H9 (cell line): ENCODE measurements at regions not wholly inside any gene's neighbourhood (a gene's known extent, or its start where the extent isn't known, plus 50 kb on each side); places are given as distances from the start of the nearest gene placed in this dataset.
"Not testable (repeated sequence)": the region's sequence is repeated elsewhere in the genome, so short reads cannot be mapped to it uniquely, and the experiment has no call there.

Experiments used
- DNase-seq: peaks from one replicate; pipeline ENCODE4 v3.0.0-alpha.2; 2017
- H2AFZ ChIP-seq: one replicate; pipeline ENCODE4 v1.6.1; 2013; ENCODE audit warnings: mild to moderate bottlenecking, low read length, control low read depth, moderate library complexity
- H2AK5ac ChIP-seq: 2 replicates; pipeline ENCODE4 v1.6.1; 2013; ENCODE audit warnings: low read length, control low read depth, mixed read lengths; ENCODE audit not compliant: insufficient read length
- H2BK120ac ChIP-seq: one replicate; pipeline ENCODE4 v1.6.1; 2013; ENCODE audit warnings: low read depth, mild to moderate bottlenecking, low read length, control low read depth, inconsistent platforms; ENCODE audit not compliant: poor library complexity, severe bottlenecking
- H2BK12ac ChIP-seq: 2 replicates; pipeline ENCODE4 v1.6.1; 2013; ENCODE audit warnings: low read length, control low read depth, mixed read lengths, low read depth; ENCODE audit not compliant: insufficient read length
- H2BK15ac ChIP-seq: 2 replicates; pipeline ENCODE4 v1.6.1; 2013; ENCODE audit warnings: low read depth, low read length, control low read depth
- H2BK20ac ChIP-seq: one replicate; pipeline ENCODE4 v1.6.1; 2013; ENCODE audit warnings: low read depth, mild to moderate bottlenecking, low read length, control low read depth, inconsistent platforms; ENCODE audit not compliant: poor library complexity, severe bottlenecking
- H2BK5ac ChIP-seq: 2 replicates; pipeline ENCODE4 v1.6.1; 2013; ENCODE audit warnings: low read length, control low read depth, mixed read lengths; ENCODE audit not compliant: insufficient read length
- H3K14ac ChIP-seq: 2 replicates; pipeline ENCODE4 v1.6.1; 2013; ENCODE audit warnings: low read length, control low read depth; ENCODE audit not compliant: insufficient read depth
- H3K18ac ChIP-seq: 2 replicates; pipeline ENCODE4 v1.6.1; 2013; ENCODE audit warnings: low read depth, mild to moderate bottlenecking, mixed read lengths, low read length, control low read depth; ENCODE audit not compliant: insufficient read length
- H3K23ac ChIP-seq: 2 replicates; pipeline ENCODE4 v1.6.1; 2013; ENCODE audit warnings: low read length, control low read depth, mixed read lengths, low read depth; ENCODE audit not compliant: insufficient read length
- H3K23me2 ChIP-seq: 2 replicates; pipeline ENCODE4 v1.6.1; 2013; ENCODE audit warnings: low read depth, mild to moderate bottlenecking, mixed read lengths, low read length, control low read depth; ENCODE audit not compliant: insufficient read length, poor library complexity, severe bottlenecking
- H3K27ac ChIP-seq: 2 replicates; pipeline ENCODE4 v1.5.1; 2013; ENCODE audit warnings: low read length, control low read depth, mixed read lengths, low read depth; ENCODE audit not compliant: insufficient read length
- H3K27me3 ChIP-seq: 2 replicates; pipeline ENCODE4 v1.6.1; 2013; ENCODE audit warnings: low read length, control low read depth, inconsistent platforms; ENCODE audit not compliant: insufficient read depth
- H3K4ac ChIP-seq: 2 replicates; pipeline ENCODE4 v1.6.1; 2013; ENCODE audit warnings: low read depth, mild to moderate bottlenecking, control low read depth, inconsistent platforms, low read length, moderate library complexity
- H3K4me1 ChIP-seq: 2 replicates; pipeline ENCODE4 v1.6.1; 2013; ENCODE audit warnings: low read length, control low read depth, inconsistent platforms; ENCODE audit not compliant: insufficient read depth
- H3K4me2 ChIP-seq: 2 replicates; pipeline ENCODE4 v1.6.1; 2013; ENCODE audit warnings: low read length, control low read depth, mixed read lengths; ENCODE audit not compliant: insufficient read length, insufficient read depth
- H3K56ac ChIP-seq: 2 replicates; pipeline ENCODE4 v1.6.1; 2013; ENCODE audit warnings: low read depth, mild to moderate bottlenecking, mixed read lengths, low read length, control low read depth; ENCODE audit not compliant: insufficient read length
- H3K79me1 ChIP-seq: 2 replicates; pipeline ENCODE4 v1.6.1; 2013; ENCODE audit warnings: low read depth, mild to moderate bottlenecking, moderate library complexity, low read length, control low read depth, inconsistent platforms; ENCODE audit not compliant: insufficient read depth, poor library complexity, severe bottlenecking
- H3K79me2 ChIP-seq: 2 replicates; pipeline ENCODE4 v1.6.1; 2013; ENCODE audit warnings: low read length, control low read depth, inconsistent platforms; ENCODE audit not compliant: insufficient read depth
- H3K9ac ChIP-seq: 2 replicates; pipeline ENCODE4 v1.6.1; 2013; ENCODE audit warnings: low read length, control low read depth, mixed read lengths; ENCODE audit not compliant: insufficient read length; ENCODE audit errors: extremely low read depth
- H3K9me3 ChIP-seq: one replicate; pipeline ENCODE4 v1.6.1; 2013; ENCODE audit warnings: low read depth, low read length, inconsistent platforms; ENCODE audit not compliant: control insufficient read depth
- H3T11ph ChIP-seq: one replicate; pipeline ENCODE4 v1.6.1; 2013; ENCODE audit warnings: mild to moderate bottlenecking, low read length, control low read depth, inconsistent platforms
- H4K20me1 ChIP-seq: one replicate; pipeline ENCODE4 v1.6.1; 2013; ENCODE audit not compliant: control insufficient read depth, insufficient read length, insufficient read depth
- H4K5ac ChIP-seq: 2 replicates; pipeline ENCODE4 v1.6.1; 2013; ENCODE audit warnings: low read depth, mild to moderate bottlenecking, mixed read lengths, low read length, control low read depth; ENCODE audit not compliant: insufficient read length
- H4K8ac ChIP-seq: replicated peaks from 2 replicates; pipeline ENCODE4 v1.6.1; 2013; ENCODE audit warnings: low read length, control low read depth, mixed read lengths, low read depth; ENCODE audit not compliant: insufficient read length
- H4K91ac ChIP-seq: 2 replicates; pipeline ENCODE4 v1.6.1; 2013; ENCODE audit warnings: low read depth, mild to moderate bottlenecking, moderate library complexity, mixed read lengths, low read length, control low read depth; ENCODE audit not compliant: insufficient read length
- H3K27ac Mint-ChIP-seq, 3 experiments: 2 replicates in 2 of 3; 3 replicates in 1 of 3; pipeline ENCODE4 v1.8.0; 2020 to 2021; ENCODE audit warnings: mixed read lengths in 3 of 3, mild to moderate bottlenecking in 1 of 3, moderate library complexity in 1 of 3
- H3K27me3 Mint-ChIP-seq: 2 replicates; pipeline ENCODE4 v1.8.0; 2021; ENCODE audit warnings: low read depth, mild to moderate bottlenecking, moderate library complexity, mixed read lengths
- H3K36me3 Mint-ChIP-seq, 3 experiments: 2 replicates in 2 of 3; 3 replicates in 1 of 3; pipeline ENCODE4 v1.8.0; 2020 to 2021; ENCODE audit warnings: low read depth in 3 of 3, mixed read lengths in 3 of 3; ENCODE audit not compliant: insufficient read depth in 1 of 3
- H3K4me1 Mint-ChIP-seq, 2 experiments: 2 replicates each; pipeline ENCODE4 v1.8.0; 2020; ENCODE audit warnings: mixed read lengths in 2 of 2
- H3K4me3 Mint-ChIP-seq, 2 experiments: 2 replicates in 1 of 2; 3 replicates in 1 of 2; pipeline ENCODE4 v1.8.0; 2020 to 2021; ENCODE audit warnings: mild to moderate bottlenecking in 2 of 2, mixed read lengths in 2 of 2, moderate library complexity in 1 of 2
- H3K9me3 Mint-ChIP-seq, 2 experiments: 2 replicates in 1 of 2; 3 replicates in 1 of 2; pipeline ENCODE4 v1.8.0; 2020; ENCODE audit warnings: mild to moderate bottlenecking in 2 of 2, mixed read lengths in 2 of 2, moderate library complexity in 1 of 2
- CTCF ChIP-seq: fragments of 200-600 bp; sonication (generic); conservative IDR thresholded peaks from 3 replicates; pipeline ENCODE4 v1.8.0; 2021; ENCODE audit warnings: antibody characterized with exemption, mild to moderate bottlenecking
- WGBS: extraction: QIAGEN DNeasy Blood & Tissue Kit; methylation state at CpG from one replicate; pipeline ENCODE4 v1.1.7; 2013; ENCODE audit warnings: missing lambda C conversion rate, low lambda C conversion rate, mixed read lengths; ENCODE audit not compliant: insufficient read length; ENCODE audit errors: extremely low coverage; 5-methylcytosine and 5-hydroxymethylcytosine counted together

GRCh38 chr7:101728128-101728527 is 89.3 kb upstream of the CUX1 start:
- TF ChIP-seq CTCF = no peak
- H3K4me3 Mint-ChIP-seq = no peak overlapping the region
- Histone ChIP-seq H3K79me1 (no peaks in the 10 kb centered on the region), H3K56ac (no peak overlapping the region), H2BK12ac (no peak overlapping the region), H2AK5ac (no peak overlapping the region), H3K27me3 (no peaks in the 10 kb centered on the region; the same call in none of the 2 replicates), H2BK15ac (no peak overlapping the region), H3K9me3 (no peaks in the 10 kb centered on the region), H3K4me2 (no peak overlapping the region), H2AFZ (no peak overlapping the region), H3K9ac (no peak overlapping the region), H2BK5ac (no peak overlapping the region), H3K14ac (no peak overlapping the region), H3K23me2 (no peaks in the 10 kb centered on the region), H4K5ac (no peak overlapping the region), H3K79me2 (no peaks in the 10 kb centered on the region), H2BK120ac (no peak overlapping the region), H3K27ac (no peak overlapping the region), H3K18ac (no peak overlapping the region), H2BK20ac (no peak overlapping the region), H4K91ac (no peak overlapping the region), H3K4me1 (no peaks in the 10 kb centered on the region; the same call in 1 of the 2 replicates), H3T11ph (no peak overlapping the region), H4K8ac (no peak overlapping the region), H4K20me1 (no peaks in the 10 kb centered on the region), H3K4ac (no peak overlapping the region), H3K23ac (no peak overlapping the region)
- no peak overlapping the region for H3K27ac Mint-ChIP-seq
- H3K9me3 Mint-ChIP-seq = peaks cover 6% of the 10 kb centered on the region in 2 experiments
- peaks cover 7% of the 10 kb centered on the region for H3K27me3 Mint-ChIP-seq
- peaks cover 0 to 4% (median 3%) of the 10 kb centered on the region in 3 experiments; a peak in 3 of 7 replicates for H3K36me3 Mint-ChIP-seq
- no CpG with 5 or more reads among the region's 10 CpGs for WGBS
- H3K4me1 Mint-ChIP-seq = peaks cover 13 to 23% of the 10 kb centered on the region in 2 experiments
- DNase-seq = no peak

- not testable (repeated sequence) for H3K27me3 ChIP-seq, H2BK12ac ChIP-seq, H3K4me3 Mint-ChIP-seq, H4K8ac ChIP-seq, H2AK5ac ChIP-seq, H3K23ac ChIP-seq, H3K79me1 ChIP-seq, H4K20me1 ChIP-seq, H2BK5ac ChIP-seq, H3K14ac ChIP-seq, H3K27me3 Mint-ChIP-seq, H3K56ac ChIP-seq, H3K4me2 ChIP-seq, H3K4me1 ChIP-seq, H2BK20ac ChIP-seq, H3K23me2 ChIP-seq, H3K9me3 ChIP-seq, H3T11ph ChIP-seq, H3K9me3 Mint-ChIP-seq, H2BK120ac ChIP-seq, H3K27ac Mint-ChIP-seq, H3K36me3 Mint-ChIP-seq, H2BK15ac ChIP-seq, H3K9ac ChIP-seq, H4K5ac ChIP-seq, H3K4ac ChIP-seq, H3K79me2 ChIP-seq, DNase-seq, H4K91ac ChIP-seq, H3K27ac ChIP-seq, H3K18ac ChIP-seq, H2AFZ ChIP-seq
- peaks cover 18 to 28% of the 10 kb centered on the region in 2 experiments for H3K4me1 Mint-ChIP-seq
- no CpG with 5 or more reads among the region's 6 CpGs for WGBS
These were observed 88.6 kb upstream of the CUX1 start for GRCh38 chr7:101728873-101729240.
